GM12891 (cell line): ENCODE measurements at regions not wholly inside any gene's neighbourhood (a gene's known extent, or its start where the extent isn't known, plus 50 kb on each side); places are given as distances from the start of the nearest gene placed in this dataset.

Experiments used
- DNase-seq: peaks from one replicate; pipeline ENCODE4 v3.0.0; 2011; ENCODE audit warnings: low spot score; ENCODE audit not compliant: insufficient read length
- FAIRE-seq: peaks from 2 replicates; lab custom pipeline; 2011; peaks lifted over from hg19 to GRCh38; lab: Jason Lieb, UNC
- PAX5 ChIP-seq: IDR thresholded peaks from 2 replicates; pipeline ENCODE4 v1.6.1; 2011; ENCODE audit warnings: low read length, moderate library complexity, mild to moderate bottlenecking; ENCODE audit not compliant: insufficient read depth, severe bottlenecking
- POLR2A ChIP-seq: IDR thresholded peaks from 2 replicates; pipeline ENCODE4 v1.6.1; 2011; ENCODE audit warnings: low read depth, low read length, control low read depth
- POLR2AphosphoS5 ChIP-seq: IDR thresholded peaks from 2 replicates; pipeline ENCODE4 v1.6.1; 2011; ENCODE audit warnings: low read depth, low read length, control low read depth
- POU2F2 ChIP-seq: IDR thresholded peaks from 2 replicates; pipeline ENCODE4 v1.6.1; 2011; ENCODE audit warnings: low read depth, mild to moderate bottlenecking, control low read depth, low read length, moderate library complexity
- SPI1 ChIP-seq: IDR thresholded peaks from 2 replicates; pipeline ENCODE4 v1.6.1; 2011; ENCODE audit warnings: low read depth, low read length, control low read depth
- TAF1 ChIP-seq: IDR thresholded peaks from 2 replicates; pipeline ENCODE4 v1.6.1; 2011; ENCODE audit warnings: low read depth, low read length, control low read depth

- FAIRE-seq (no peak), DNase-seq (no peak)
Observed at GRCh38 chr1:242774256-242774655, 249.8 kb upstream of the PLD5 start.

GRCh38 chr1:242770366-242770765, 245.9 kb upstream of the PLD5 start:
- DNase-seq (no peak), FAIRE-seq (no peak)
- TF ChIP-seq PAX5 (no peak), TAF1 (no peak), POLR2A (no peak), SPI1 (no peak), POLR2AphosphoS5 (no peak), POU2F2 (no peak)

More at GRCh38 chr1:242774256-242774655, 249.8 kb upstream of the PLD5 start:
- no peak for TF ChIP-seq TAF1
- TF ChIP-seq SPI1: no peak
- TF ChIP-seq PAX5: no peak

GRCh38 chr1:242764161-242764560, 239.7 kb upstream of the PLD5 start:
- DNase-seq (no peak), FAIRE-seq (no peak)
- TF ChIP-seq PAX5 (no peak), POU2F2 (no peak), POLR2AphosphoS5 (no peak), TAF1 (no peak), SPI1 (no peak), POLR2A (no peak)

- FAIRE-seq: no peak
- DNase-seq: no peak
- no peak for TF ChIP-seq SPI1
- TF ChIP-seq POLR2A: no peak
- TF ChIP-seq TAF1: no peak
- TF ChIP-seq POU2F2: no peak
- TF ChIP-seq PAX5: no peak
- no peak for TF ChIP-seq POLR2AphosphoS5
Observed at GRCh38 chr1:242761556-242761955, 237.1 kb upstream of the PLD5 start.

GRCh38 chr1:242754926-242755325, 230.4 kb upstream of the PLD5 start:
- TF ChIP-seq SPI1 (no peak), POLR2A (no peak), TAF1 (no peak), POLR2AphosphoS5 (no peak), PAX5 (no peak), POU2F2 (no peak)
- DNase-seq (no peak), FAIRE-seq (no peak)

GRCh38 chr1:242754125-242754524, 229.6 kb upstream of the PLD5 start:
- no peak for FAIRE-seq
- DNase-seq: no peak
- TF ChIP-seq PAX5 (no peak), TAF1 (no peak)

- no peak for DNase-seq
- TF ChIP-seq TAF1 (no peak), POLR2A (no peak)
- no peak for FAIRE-seq
Observed at GRCh38 chr1:242747233-242747632, 222.7 kb upstream of the PLD5 start.

GRCh38 chr1:242745079-242745478, 220.6 kb upstream of the PLD5 start:
- no peak for FAIRE-seq

GRCh38 chr1:242743983-242744780, 219.7 kb upstream of the PLD5 start:
- DNase-seq (no peak), FAIRE-seq (no peak)
- TF ChIP-seq TAF1 (no peak), POU2F2 (no peak), POLR2AphosphoS5 (no peak), SPI1 (no peak), POLR2A (no peak), PAX5 (no peak)

More at GRCh38 chr1:242745079-242745478, 220.6 kb upstream of the PLD5 start:
- no peak for DNase-seq
- TF ChIP-seq SPI1 (no peak), POU2F2 (no peak), POLR2AphosphoS5 (no peak), PAX5 (no peak), POLR2A (no peak), TAF1 (no peak)
